AG04450 (cell line): ENCODE measurements at regions not wholly inside any gene's neighbourhood (a gene's known extent, or its start where the extent isn't known, plus 50 kb on each side); places are given as distances from the start of the nearest gene placed in this dataset.

Source experiments
- CTCF ChIA-PET: fragments of 300-600, 350-600 bp; formaldehyde crosslinking; extraction: SDS; loops from one replicate; lab custom pipeline; 2022; ENCODE audit warnings: antibody characterized with exemption, inconsistent platforms; lab: Charles Lee
- POLR2A ChIA-PET: fragments of 350-600 bp; formaldehyde crosslinking; extraction: SDS; loops from one replicate; lab custom pipeline; 2021; ENCODE audit warnings: antibody characterized with exemption, inconsistent platforms; lab: Yijun Ruan, JAX
- DNase-seq: peaks from one replicate; pipeline ENCODE4 v3.0.0-alpha.2; 2011; ENCODE audit warnings: low read depth, low spot score
- H3K27ac ChIP-seq: one replicate; pipeline ENCODE4 v1.5.1; 2012; ENCODE audit warnings: low read depth, low read length, control low read depth
- H3K27me3 ChIP-seq: one replicate; pipeline ENCODE4 v1.6.0; 2012; ENCODE audit warnings: low read length; ENCODE audit not compliant: control insufficient read depth, insufficient read depth
- H3K4me3 ChIP-seq: 2 replicates; pipeline ENCODE4 v1.5.1; 2011; ENCODE audit warnings: mild to moderate bottlenecking, low read depth, low read length, control low read depth
- H3K9me3 ChIP-seq: 2 replicates; pipeline ENCODE4 v1.5.1; 2012; ENCODE audit warnings: low read length; ENCODE audit not compliant: control insufficient read depth, insufficient read depth
- CTCF ChIP-seq: IDR thresholded peaks from 2 replicates; pipeline ENCODE4 v1.5.1; 2011; ENCODE audit warnings: low read depth, low read length, control low read depth, inconsistent platforms

- no peak overlapping the region for H3K27ac ChIP-seq
These were observed 746.1 kb upstream of the LRRTM1 start for GRCh38 chr2:81050580-81051095.

GRCh38 chr2:81043681-81044080 is 739.1 kb upstream of the LRRTM1 start:
- TF ChIP-seq CTCF = no peak
- Histone ChIP-seq H3K9me3 (peaks cover 6% of the 10 kb centered on the region; the same call in 1 of the 2 replicates), H3K27me3 (no peaks in the 10 kb centered on the region), H3K27ac (no peak overlapping the region), H3K4me3 (no peak overlapping the region)
- ChIA-PET POLR2A (no interaction called here), CTCF (no interaction called here)
- no peak for DNase-seq

More at GRCh38 chr2:81050580-81051095, 746.1 kb upstream of the LRRTM1 start:
- POLR2A ChIA-PET = no interaction called here
- no peak for DNase-seq
- H3K4me3 ChIP-seq = no peak overlapping the region
- H3K9me3 ChIP-seq = peaks cover 6% of the 10 kb centered on the region; the same call in 1 of the 2 replicates
- H3K27me3 ChIP-seq = no peaks in the 10 kb centered on the region
- TF ChIP-seq CTCF = no peak
- CTCF ChIA-PET = no interaction called here

GRCh38 chr2:81007104-81007503 is 702.6 kb upstream of the LRRTM1 start:
- POLR2A ChIA-PET = no interaction called here
- DNase-seq = no peak
- Histone ChIP-seq H3K27me3 (no peaks in the 10 kb centered on the region), H3K27ac (no peak overlapping the region), H3K9me3 (peaks cover 7% of the 10 kb centered on the region; the same call in 1 of the 2 replicates), H3K4me3 (no peak overlapping the region)
- CTCF ChIA-PET = no interaction called here
- TF ChIP-seq CTCF = no peak

- CTCF ChIA-PET = no interaction called here
- Histone ChIP-seq H3K27ac (no peak overlapping the region), H3K27me3 (no peaks in the 10 kb centered on the region), H3K4me3 (no peak overlapping the region), H3K9me3 (peaks cover 11% of the 10 kb centered on the region; the same call in 1 of the 2 replicates)
- POLR2A ChIA-PET = no interaction called here
- no peak for DNase-seq
- no peak for TF ChIP-seq CTCF
These were observed 698.4 kb upstream of the LRRTM1 start for GRCh38 chr2:81002906-81003305.

GRCh38 chr2:80987466-80987865 is 682.9 kb upstream of the LRRTM1 start:
- TF ChIP-seq CTCF = no peak
- CTCF ChIA-PET = no interaction called here
- Histone ChIP-seq H3K9me3 (peaks cover 10% of the 10 kb centered on the region; the same call in 1 of the 2 replicates), H3K27me3 (no peaks in the 10 kb centered on the region), H3K4me3 (no peak overlapping the region), H3K27ac (no peak overlapping the region)
- DNase-seq = no peak
- POLR2A ChIA-PET = no interaction called here
